ENCODE measurements at regions not wholly inside any gene's neighbourhood (a gene's known extent, or its start where the extent isn't known, plus 50 kb on each side); places are given as distances from the start of the nearest gene placed in this dataset.
"Not testable (repeated sequence)": the region's sequence is repeated elsewhere in the genome, so short reads cannot be mapped to it uniquely, and the experiment has no call there.

DNA sequence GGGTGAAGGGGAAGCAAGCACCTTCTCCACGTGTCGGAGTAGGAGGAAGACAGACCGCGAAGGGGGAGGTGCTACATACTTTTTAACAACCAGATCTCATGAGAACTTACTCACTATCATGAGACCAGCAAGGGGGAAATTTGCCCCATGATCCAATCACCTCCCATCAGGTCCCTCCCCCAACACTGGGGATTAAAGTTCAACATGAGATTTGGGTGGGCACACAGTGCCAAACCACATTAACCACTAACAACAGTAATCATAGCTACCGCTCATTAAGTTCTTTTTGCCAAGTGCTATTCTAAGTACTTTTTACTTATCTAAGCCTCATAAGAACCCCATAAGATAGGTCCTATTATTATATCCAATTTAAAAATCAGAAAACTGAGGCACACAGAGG lies 450.5 kb upstream of the DDI1 start:
- DNase-seq = no peak

DNA sequence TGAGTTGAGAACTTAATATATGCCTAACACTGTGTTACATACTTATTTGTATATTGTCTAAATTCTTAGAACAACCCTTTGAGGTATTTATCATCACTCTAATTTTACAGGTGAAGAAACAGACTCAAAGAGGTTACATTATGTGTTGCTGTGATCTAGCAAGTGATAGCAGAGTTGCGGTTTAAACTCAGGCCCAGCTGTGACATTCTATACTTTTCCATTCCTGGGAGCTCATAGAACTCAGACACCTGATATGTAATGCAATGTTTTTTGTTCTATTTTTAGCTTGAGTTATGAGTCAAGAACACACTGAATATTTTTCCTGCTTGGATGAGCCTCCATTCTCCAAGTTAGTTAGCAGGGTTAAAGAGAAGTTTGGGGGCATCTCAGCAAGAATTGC lies 449.7 kb upstream of the DDI1 start:
- DNase-seq = no peak

DNA sequence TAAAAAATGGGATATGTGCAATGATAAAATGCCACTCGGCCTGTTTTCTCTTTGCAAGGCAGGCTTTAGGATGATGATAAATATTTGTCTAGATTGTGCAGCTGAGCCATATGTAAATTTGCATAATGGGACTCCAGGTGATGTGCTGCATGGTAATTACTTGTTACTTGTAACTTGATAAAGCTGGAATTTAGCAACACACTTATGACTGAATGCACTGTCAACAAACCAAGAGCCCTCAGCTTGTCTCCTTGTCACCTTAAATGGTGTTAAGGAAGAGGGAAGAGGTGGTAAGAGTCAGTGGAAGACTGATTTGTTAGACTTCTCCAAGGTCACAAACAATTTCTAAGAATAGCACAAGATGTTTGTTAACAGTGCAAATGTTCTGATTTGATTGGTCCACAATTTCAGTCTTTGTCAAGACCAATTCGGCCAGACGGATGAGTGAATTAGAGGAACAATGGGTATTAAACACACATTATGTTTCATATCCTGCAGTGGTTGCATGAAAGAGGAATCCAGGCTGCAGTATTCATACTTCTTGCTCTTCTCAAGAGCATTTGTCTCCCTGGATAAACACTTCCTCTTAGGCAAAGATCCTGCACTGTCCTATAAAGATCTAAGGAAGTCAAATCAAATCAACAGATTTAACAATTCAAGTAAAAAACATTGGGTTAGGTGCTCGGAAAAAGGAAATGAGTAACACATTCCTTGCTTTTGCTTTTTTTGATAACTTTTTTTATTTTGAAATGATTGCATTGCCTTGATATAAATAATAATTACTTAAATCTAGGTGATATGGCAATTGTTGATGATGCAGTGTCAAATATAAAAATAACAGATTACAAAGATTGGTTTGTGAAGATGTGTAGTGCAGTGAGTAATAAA lies 448.3 kb upstream of the DDI1 start:
- DNase-seq = peak; percentile 58

DNA sequence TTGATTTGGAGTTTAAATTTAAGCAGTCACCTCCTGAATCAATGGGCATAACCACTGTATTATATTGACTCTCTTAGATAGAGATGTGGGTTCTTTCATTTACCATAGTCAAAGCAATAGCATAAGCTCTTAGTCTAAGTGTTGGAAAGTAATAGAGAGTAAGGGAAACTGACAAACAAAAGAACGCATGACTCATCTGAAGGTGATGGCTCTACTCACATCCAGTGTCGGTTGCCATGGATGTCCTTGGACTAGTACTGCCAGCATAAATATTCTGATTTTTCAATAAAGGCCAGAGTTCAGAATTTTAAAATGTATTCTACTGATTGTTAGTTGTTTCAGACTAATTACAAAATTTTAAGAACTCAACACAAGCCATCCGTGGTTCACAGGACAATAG lies 444.9 kb upstream of the DDI1 start:
- DNase-seq = no peak

DNA sequence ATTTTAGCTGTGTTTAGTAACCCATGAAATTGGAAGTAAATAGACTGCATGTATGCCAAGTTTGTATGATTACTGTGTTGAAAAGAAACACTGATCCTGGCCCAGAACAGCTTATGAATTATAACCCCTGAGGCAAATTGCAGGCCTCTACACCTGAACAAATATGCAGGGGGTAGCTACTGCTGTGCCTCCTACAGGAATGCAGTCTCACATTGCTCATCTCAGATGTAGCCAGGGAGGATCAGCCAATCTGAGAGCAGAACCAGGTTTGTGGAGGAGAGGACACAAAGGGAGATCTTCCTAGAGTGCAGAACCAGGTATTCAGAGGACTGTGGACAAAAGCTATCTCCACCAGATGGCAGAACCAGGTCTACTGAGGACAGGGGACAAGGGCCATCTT lies 442.2 kb upstream of the DDI1 start:
- DNase-seq = no peak

DNA sequence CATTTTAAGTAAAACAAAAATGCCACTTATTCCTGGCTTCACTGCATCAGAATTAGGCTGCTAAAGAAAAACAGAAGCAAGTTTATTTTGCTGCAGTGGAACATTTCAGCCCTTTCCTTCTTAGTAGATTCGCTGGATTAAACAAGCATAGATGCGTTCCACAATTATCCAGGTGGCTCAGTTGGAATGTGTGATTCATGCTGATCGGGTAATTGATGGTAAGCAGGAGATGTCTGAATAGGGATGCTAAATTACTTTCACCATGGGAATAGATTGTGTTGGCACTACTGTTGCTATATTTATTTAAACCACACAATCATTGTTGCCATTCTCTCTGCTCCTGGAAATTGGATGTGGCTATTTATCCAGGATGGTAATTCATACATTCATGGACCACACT lies 440.1 kb upstream of the DDI1 start:
- DNase-seq = peak; percentile 86

DNA sequence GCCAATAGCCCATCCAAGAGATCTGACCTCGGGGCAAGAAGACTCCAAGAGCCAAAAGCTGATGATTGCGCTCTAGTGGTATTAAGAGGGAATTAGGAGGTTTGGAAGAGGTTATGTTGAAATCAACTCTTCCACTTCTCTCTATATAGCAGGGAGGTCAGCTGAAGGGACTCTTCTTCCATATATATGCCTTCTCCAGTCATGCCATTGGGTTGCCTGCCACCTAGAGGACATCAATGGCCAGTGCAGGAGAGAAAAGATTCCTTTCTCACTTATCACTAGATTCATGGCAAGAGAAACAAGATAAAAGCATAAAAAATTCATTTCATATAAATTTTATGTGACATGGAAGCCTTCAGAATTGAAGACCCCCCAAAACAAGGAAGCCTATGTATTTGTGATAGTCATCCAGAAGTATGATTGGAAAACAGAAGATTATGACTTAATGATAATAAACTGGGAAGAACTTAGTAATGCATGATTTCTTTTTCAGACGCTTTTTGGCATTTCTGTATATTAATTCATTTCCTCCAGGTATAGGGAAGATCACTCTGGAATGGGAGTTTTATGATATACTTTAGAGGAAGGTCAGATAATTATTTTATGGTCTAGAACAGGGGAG lies 435.1 kb upstream of the DDI1 start:
- DNase-seq = peak; percentile 44

DNA sequence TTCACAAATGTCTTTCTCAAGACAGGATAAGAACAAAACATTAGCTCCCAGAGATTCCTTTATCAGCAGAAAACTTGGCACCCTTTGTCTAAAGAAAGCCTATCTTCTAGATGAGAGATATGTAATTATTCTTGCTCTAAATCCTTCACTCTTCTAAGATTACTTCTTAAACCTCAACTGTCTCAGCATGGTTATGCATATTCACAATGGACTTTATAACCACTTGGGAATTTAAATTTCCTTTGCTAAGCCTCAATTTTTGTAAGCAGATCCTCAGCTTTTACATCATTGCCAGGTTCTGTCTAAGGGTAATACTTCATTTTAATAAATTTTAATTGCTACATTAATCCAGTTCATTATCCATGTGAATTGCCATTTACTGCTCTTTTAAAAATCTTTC lies 433.6 kb upstream of the DDI1 start:
- DNase-seq = no peak

DNA sequence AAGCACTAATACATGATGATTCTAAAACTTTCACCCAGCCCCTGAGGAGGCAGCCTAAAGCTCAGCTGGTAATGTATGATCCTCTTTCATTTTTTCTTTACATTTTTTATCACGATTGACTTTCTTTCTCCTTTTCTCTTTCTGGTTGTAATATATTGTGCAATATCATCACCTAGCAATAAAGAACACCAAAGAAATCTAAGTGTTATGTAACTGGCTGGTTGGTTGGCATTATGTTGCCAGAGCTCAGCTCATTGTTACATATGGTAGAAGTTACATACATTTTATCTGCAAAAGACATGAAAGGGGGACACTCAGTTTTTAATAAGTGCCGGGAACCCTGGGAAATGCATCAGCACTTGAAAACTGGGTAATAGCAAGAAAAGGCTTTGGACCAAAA lies 432.1 kb upstream of the DDI1 start:
- DNase-seq = no peak

DNA sequence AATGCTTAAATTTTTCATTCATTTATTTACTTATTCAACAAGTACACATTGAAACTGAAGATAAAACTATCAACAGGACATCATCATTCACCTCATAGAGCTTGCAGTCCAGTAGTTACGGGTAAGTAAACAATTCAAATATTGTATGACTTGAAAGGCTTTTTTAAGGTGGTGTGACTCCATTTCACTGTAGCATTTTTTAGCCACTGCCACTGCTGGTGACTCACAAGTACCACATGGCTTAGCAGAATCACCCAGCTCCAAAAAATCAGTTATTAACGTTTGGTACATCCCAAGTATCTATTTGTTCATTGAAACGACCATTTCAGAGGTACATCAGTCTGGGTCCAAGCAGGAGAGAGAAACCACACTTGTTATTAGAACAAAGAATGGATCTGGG lies 427.9 kb upstream of the DDI1 start:
- DNase-seq = no peak

DNA sequence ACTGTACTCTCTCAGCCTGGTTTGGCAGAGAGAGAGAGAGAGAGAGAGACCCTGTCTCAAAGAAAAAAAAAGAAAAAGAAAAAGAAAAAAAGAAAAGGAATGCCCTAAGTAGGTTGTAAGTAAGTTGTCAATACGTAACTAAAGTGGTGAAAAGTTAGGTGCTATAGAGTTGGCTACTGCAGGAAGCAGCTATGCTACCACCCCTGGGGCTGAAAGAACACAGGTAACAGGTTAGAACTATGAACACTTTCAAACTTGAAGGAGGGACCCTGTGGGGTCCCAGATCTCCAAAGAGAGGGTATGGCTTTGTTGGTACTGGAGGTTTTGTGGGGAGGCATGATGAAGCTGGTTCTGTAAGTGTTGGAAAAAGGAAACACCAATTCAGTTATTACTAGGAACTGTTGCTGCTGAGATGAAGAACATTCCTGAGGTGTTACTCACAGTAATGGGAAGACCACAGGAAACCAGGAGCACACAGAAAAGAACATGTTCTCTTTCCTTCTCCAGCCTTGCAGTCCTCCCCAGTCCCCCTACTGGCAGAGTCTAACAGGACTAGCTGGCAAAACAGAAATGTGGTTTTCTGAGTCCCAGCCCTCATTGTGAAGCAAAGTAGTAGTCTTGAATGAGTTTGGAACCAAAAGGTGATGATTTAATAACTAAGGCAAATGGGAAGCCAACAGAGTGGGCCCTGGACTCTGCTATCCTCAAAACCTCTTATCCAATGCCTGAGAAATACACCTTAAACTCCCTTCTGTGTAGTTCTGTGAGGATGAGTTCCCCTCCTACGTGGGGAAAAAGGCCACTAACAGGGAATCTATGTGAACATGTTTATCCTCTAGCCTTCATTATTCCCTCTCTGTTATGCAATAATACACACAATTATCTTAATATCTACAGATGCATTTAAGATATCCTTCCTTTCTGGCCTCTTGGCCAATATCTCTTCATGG lies 427.0 kb upstream of the DDI1 start:
- DNase-seq = no peak

DNA sequence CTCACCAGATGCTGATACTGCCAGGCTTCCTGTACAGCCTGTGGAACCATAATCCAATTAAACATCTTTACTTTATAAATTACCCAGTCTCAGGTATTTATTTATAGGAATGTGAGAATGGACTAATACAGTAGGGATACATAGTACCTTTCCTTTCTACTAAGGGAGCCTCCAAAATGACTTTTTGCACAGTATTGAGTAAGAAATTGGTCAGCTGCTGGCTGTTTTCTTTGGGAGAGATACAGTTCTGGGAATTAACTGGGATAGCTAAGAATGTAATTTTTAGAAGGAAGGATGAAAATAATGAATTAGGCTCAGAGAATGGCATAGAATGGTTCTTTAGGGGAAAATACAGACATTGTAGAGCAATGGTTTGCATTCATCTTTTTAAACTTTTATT lies 426.0 kb upstream of the DDI1 start:
- no peak for DNase-seq

DNA sequence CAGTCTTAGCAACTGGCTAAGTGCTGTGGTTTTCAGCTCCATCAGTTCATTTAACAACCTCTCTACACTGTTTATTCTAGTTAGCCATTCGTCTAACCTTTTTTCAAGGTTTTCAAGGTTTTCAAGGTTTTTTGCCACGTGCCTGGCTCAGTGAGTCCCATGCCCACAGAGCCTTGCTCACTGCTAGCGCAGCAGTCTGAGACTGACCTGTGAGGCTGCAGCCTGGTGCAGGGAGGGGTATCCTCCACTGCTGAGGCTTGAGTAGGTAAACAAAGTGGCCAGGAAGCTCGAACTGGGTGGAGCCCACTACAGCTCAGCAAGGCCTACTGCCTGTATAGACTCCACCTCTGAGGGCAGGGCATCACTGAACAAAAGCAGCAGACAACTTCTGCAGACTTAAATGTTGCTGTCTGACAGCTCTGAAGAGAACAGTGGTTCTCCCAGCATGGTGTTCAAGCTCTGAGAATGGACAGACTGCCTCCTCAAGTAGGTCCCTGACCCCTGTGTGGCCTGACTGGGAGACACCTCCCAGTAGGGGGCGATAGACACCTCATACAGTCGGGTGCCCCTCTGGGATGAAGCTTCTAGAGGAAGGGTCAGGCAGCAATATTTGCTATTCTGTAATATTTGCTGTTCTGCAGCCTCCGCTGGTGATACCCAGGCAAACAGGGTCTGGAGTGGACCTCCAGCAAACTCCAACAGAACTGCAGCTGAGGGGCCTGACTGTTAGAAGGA lies 424.7 kb upstream of the DDI1 start:
- DNase-seq = not testable (repeated sequence)

DNA sequence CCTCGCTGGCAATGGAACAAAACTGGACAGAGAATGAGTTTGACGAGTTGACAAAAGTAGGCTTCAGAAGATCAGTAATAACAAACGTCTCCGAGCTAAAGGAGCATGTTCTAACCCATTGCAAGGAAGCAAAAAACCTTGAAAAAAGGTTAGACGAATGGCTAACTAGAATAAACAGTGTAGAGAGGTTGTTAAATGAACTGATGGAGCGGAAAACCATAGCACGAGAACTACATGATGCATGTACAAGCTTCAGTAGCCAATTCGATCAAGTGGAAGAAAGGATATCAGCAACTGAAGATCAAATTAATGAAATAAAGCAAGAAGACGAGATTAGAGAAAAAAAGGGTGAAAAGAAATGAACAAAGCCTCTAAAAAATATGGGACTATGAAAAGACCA lies 424.0 kb upstream of the DDI1 start:
- not testable (repeated sequence) for DNase-seq

DNA sequence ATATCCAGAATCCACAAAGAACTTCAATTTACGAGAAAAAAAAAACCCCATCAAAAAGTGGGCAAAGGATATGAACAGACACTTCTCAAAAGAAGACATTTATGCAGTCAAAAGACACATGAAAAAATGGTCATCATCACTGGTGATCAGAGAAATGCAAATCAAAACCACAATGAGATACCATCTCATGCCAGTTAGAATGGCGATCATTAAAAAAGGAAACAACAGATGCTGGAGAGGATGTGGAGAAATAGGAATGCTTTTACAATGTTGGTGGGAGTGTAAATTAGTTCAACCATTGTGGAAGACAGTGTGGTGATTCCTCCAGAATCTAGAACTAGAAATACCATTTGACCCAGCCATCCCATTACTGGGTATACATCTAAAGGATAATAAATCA lies 419.9 kb upstream of the DDI1 start:
- not testable (repeated sequence) for DNase-seq

DNA sequence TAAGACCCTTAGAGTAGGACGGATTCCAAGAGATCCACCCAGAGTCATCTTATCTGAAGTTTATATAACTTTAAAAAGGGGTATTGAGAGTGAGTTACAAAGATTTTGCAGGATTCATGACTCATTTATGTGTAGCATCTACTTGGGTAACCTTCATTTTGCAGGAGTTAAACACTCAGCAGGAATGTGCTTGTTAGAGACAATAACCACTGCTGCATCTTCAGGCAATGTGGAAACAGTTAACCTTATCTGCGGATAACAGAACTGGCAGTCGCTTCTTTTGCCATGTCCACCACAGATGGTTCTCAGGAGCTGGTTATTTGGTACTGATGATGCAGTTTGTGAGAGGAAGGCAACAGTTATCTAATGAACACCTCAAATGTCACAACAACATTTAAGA lies 417.9 kb upstream of the DDI1 start:
- DNase-seq = no peak

DNA sequence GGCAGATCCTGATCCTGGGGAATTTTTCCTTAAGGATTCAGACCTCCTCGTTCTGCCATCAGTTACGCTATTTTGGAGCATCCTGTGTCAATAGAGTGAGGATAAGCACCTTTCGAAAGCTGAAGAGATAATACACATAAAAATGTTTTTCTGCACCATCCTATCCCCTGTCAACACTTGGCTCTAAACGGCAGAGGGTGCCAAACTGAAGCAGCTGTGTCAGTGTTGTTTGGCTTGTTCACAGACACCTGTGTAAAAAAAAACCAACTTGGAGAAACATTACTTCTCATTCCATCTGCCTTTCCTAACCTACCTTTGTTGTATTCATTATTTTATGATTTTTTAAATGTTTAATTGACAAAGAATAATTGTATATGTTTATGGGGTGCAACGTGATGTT lies 417.0 kb upstream of the DDI1 start:
- peak; percentile 13 for DNase-seq

DNA sequence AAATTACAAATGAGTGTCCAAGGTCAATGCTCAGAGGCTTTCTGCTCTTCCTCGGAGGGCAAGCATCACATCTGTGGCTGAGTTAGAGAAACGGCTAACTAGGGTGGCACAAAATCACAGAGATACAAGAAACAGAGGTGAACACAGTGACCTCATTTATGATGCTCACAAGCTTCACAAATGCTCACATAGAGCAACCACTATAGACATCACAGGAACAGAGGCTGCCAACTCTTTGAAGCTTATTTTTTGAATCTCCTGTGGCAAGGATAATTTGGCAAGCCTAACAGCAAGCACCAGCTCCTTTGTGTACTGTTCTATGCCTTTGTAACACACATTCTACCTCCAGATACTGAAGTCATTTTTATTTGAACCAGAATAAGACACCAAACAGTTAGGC lies 416.5 kb upstream of the DDI1 start:
- DNase-seq = no peak

DNA sequence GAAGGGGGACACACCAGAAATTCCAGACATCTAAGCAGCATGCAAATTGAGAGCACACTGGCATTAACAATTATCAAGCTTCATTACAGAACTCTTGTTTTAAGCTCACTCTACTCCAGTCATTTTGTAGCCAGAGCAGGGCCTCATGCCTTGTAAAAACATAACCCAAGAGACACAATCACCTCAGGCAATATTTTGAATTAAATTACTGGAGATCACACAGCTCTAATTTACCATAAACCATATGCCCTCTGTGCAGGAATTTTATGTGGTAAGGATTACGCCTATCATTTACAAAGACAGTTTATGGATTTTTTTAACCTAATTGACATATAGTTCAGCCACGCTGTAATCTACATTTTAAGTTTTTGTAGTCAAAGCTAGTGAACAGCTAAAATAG lies 414.1 kb upstream of the DDI1 start:
- DNase-seq = no peak

DNA sequence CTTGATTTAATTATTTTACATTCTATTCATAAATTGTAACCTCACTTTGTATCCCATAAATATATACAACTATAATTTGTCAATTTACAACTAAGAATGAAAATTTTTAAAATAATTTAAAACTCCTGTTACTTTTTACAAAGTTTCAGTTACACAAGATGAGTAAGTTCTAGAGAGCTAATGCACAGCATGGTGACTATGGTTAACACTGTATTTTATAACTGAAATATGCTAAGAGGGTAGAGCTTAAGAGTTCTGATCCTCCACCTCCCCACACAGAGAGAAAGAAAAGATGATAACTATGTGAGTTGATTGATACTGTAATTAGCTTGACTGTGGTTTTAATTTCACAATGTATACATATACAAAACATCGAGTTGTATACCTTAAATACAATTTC lies 412.5 kb upstream of the DDI1 start:
- no peak for DNase-seq

DNA sequence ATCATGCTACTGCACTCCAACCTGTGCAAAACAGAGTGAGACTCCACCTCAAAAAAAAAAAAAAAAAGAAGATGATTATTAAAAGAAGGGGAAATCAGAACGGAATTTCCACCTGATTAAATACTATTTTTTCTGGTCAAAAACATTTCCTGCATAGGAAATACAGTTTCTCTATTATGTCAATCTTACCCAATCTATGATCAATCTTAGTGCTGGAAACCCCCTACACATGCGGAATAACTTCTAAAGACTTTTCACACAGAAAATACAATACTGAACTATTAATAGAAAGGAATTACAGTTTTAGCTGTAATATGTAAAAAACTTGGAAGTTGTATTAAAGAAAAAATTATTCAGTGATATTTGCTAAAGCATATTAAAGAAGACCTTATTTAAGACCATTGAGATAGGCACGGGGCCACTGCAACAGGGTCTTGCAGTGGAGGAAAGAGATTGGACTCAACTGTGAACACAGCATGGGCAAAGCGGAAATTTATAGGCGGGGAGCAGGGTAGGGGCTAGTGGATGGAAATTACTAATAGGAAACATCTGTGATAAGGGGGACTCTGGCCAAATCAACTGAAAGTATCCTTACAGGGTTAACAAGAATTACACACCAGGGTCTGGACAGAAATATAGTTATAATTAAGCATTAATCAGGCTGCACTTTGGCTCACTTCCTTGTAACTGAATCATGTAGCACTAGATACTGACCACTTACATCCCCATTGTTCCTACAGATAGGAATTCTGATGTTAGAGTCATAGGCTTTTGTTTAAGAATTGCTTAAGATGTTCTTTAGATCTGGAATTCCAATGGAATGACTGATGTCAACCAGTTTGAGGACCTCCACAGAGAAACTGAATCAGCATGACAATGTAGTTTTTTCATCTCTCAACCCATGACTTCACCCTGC lies 411.5 kb upstream of the DDI1 start:
- no peak for DNase-seq

DNA sequence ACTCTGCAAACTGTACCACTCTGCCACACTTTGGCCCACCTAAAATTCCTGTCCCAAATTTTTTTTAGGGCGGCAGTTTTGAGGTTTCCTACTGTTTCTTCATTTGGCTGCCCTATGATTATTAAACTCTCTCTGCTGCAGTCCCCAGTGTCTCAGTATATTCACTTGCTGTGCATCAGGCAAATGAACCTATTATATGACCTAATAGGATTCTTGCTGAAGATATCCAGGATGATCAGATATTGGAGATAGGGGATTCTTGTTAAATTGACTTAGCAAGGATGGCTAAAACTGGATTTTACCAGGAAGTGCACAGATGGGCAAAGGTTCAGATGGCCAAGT lies 410.8 kb upstream of the DDI1 start:
- DNase-seq = no peak

All from NCI-H748 treated with DMSO at 0.1 percent for 48 hours (cell line).